DOHH2 (cell line): ENCODE measurements at regions not wholly inside any gene's neighbourhood (a gene's known extent, or its start where the extent isn't known, plus 50 kb on each side); places are given as distances from the start of the nearest gene placed in this dataset.

ENCODE experiments used
- EZH2phosphoT487 ChIP-seq: fragments of 200-600 bp; sonication (generic); IDR thresholded peaks from 2 replicates; pipeline ENCODE4 v1.6.1; 2017; ENCODE audit warnings: borderline replicate concordance, mild to moderate bottlenecking, antibody characterized with exemption, low read length, moderate library complexity, mixed read lengths
- TF ChIP-seq, protein P1 (sequence below): fragments of 200-600 bp; sonication (generic); IDR thresholded peaks from one replicate; pipeline ENCODE4 v1.5.1; 2014; ENCODE audit warnings: antibody characterized with exemption, mild to moderate bottlenecking, low read depth, low read length; ENCODE audit not compliant: poor library complexity, severe bottlenecking

DNA sequence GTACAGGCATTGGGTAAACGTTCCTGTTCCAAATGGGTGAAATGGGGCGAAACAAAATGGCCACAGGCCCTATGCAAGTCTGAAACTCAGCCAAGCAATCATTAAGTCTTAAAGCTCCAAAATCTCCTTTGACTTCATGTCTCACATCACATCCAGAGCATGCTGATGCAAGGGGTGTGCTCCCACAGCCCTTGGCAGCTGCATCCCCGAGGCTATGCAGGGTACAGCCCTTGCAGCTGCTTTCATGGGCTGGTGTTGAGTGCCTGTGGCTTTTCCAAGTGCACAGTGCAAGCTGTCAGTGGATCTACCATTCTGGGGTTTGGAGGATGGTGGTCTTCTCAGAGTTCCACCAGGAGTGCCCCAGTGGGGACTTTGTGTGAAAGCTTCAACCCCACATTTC lies 270.0 kb upstream of the CDYL start:
- TF ChIP-seq, protein P1, sequence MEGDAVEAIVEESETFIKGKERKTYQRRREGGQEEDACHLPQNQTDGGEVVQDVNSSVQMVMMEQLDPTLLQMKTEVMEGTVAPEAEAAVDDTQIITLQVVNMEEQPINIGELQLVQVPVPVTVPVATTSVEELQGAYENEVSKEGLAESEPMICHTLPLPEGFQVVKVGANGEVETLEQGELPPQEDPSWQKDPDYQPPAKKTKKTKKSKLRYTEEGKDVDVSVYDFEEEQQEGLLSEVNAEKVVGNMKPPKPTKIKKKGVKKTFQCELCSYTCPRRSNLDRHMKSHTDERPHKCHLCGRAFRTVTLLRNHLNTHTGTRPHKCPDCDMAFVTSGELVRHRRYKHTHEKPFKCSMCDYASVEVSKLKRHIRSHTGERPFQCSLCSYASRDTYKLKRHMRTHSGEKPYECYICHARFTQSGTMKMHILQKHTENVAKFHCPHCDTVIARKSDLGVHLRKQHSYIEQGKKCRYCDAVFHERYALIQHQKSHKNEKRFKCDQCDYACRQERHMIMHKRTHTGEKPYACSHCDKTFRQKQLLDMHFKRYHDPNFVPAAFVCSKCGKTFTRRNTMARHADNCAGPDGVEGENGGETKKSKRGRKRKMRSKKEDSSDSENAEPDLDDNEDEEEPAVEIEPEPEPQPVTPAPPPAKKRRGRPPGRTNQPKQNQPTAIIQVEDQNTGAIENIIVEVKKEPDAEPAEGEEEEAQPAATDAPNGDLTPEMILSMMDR = no peak
- TF ChIP-seq EZH2phosphoT487 = no peak
